NCI-H2196 treated with DMSO at 0.1 percent for 48 hours (cell line): ENCODE measurements at regions not wholly inside any gene's neighbourhood (a gene's known extent, or its start where the extent isn't known, plus 50 kb on each side); places are given as distances from the start of the nearest gene placed in this dataset.

Source experiments
- DNase-seq: peaks from one replicate; lab custom pipeline; 2025; ENCODE audit not compliant: unreplicated experiment; lab: John Stamatoyannopoulos, UW

- DNase-seq: no peak
Observed at GRCh38 chr22:26993886-26994285, 336.5 kb downstream of the MIAT start.

GRCh38 chr22:26994801-26995200 is 337.4 kb downstream of the MIAT start:
- no peak for DNase-seq

GRCh38 chr22:26995235-26995634 is 337.8 kb downstream of the MIAT start:
- no peak for DNase-seq

GRCh38 chr22:26996154-26996553 is 338.8 kb downstream of the MIAT start:
- no peak for DNase-seq

GRCh38 chr22:26998129-26998528 is 340.7 kb downstream of the MIAT start:
- DNase-seq: no peak

- DNase-seq: no peak
Observed at GRCh38 chr22:26998716-26999115, 341.3 kb downstream of the MIAT start.

- DNase-seq: no peak
Observed at GRCh38 chr22:27003297-27003696, 345.9 kb downstream of the MIAT start.

GRCh38 chr22:27004434-27004833 is 347.0 kb downstream of the MIAT start:
- DNase-seq: no peak

- no peak for DNase-seq
Observed at GRCh38 chr22:27008454-27008853, 351.1 kb downstream of the MIAT start.

GRCh38 chr22:27011133-27011532 is 353.7 kb downstream of the MIAT start:
- DNase-seq: no peak

GRCh38 chr22:27011717-27012116 is 354.3 kb downstream of the MIAT start:
- no peak for DNase-seq

GRCh38 chr22:27019827-27020226 is 362.4 kb downstream of the MIAT start:
- no peak for DNase-seq

- DNase-seq: no peak
Observed at GRCh38 chr22:27022274-27022895, 365.0 kb downstream of the MIAT start.

- no peak for DNase-seq
Observed at GRCh38 chr22:27022896-27023361, 365.5 kb downstream of the MIAT start.

GRCh38 chr22:27023591-27023990 is 366.2 kb downstream of the MIAT start:
- no peak for DNase-seq

- no peak for DNase-seq
Observed at GRCh38 chr22:27024982-27025381, 367.6 kb downstream of the MIAT start.

GRCh38 chr22:27028093-27028492 is 370.7 kb downstream of the MIAT start:
- no peak for DNase-seq

GRCh38 chr22:27029584-27030130 is 372.3 kb downstream of the MIAT start:
- no peak for DNase-seq

GRCh38 chr22:27032091-27032761 is 374.8 kb downstream of the MIAT start:
- DNase-seq: peak; percentile 57

- DNase-seq: no peak
Observed at GRCh38 chr22:27041745-27042310, 384.4 kb downstream of the MIAT start.

GRCh38 chr22:27043262-27043661 is 385.9 kb downstream of the MIAT start:
- no peak for DNase-seq
